Heart left ventricle (tissue), 13 donors: ENCODE measurements at regions not wholly inside any gene's neighbourhood (a gene's known extent, or its start where the extent isn't known, plus 50 kb on each side); places are given as distances from the start of the nearest gene placed in this dataset.

ENCODE experiments used
- CTCF ChIP-seq, 12 donors: fragments of 200-600 bp; sonication (generic) in 4 of 12; IDR thresholded peaks; one replicate each; pipeline versions ENCODE4 v1.5.0 to v1.8.0; 2018 to 2022; ENCODE audit warnings: antibody characterized with exemption in 12 of 12, mild to moderate bottlenecking in 5 of 12
- POLR2A ChIP-seq, 2 donors: fragments of 450-650 bp; IDR thresholded peaks; one replicate each; pipeline ENCODE4 v1.6.1; 2017; ENCODE audit warnings: antibody characterized with exemption in 2 of 2, mild to moderate bottlenecking in 2 of 2, moderate library complexity in 2 of 2
- donor health status: ischemic (EF 13 %, LVEDD 7.1; RV severe dilation, severe dysfunction).
- donor health status: DM: no; HTN: yes; CAD: no.
- donor health status: DM: no; HTN: no; CAD: no.
- donor health status: ischemic (EF 25% LVEDD 6.9; RV normal size, moderate dysfunction).
- donor health status: ischemic (EF 25% LVEDD 5.7; RV mildly dilated, moderate dysfunction).
- donor health status: ischemic (EF 35%, LVEDD 5.7; RV mildly dilated, moderate dysfunction).
- donor health status: nonischemic (EF 11% LVEDD 7.7; RV severe dilation, severe dysfunction).
- donor health status: DM: yes; HTN: yes; CAD: no.
- donor health status: PGD.
- donor health status: ischemic (EF 29% LVEDD 5.4; RV normal size, mild dysfunction).
- donor health status: nonischemic (EF 23%, LVEDD 6.1; RV moderate dilation, normal function).

GRCh38 chr5:144102361-144102760 lies 68.1 kb downstream of the YIPF5 start:
- TF ChIP-seq CTCF (IDR thresholded peaks at IDR 0.05) (no peak), POLR2A (IDR thresholded peaks at IDR 0.05) (no peak)
